ENCODE measurements at regions not wholly inside any gene's neighbourhood (a gene's known extent, or its start where the extent isn't known, plus 50 kb on each side); places are given as distances from the start of the nearest gene placed in this dataset.

GRCh38 chr14:88064841-88065240 lies 59.9 kb downstream of the GPR65 start:
- no CpG with 5 or more reads among the region's 4 CpGs for WGBS, 2 experiments (ENCODE audit: insufficient coverage in 2 of 2)
- no peak overlapping the region for H3K4me3 ChIP-seq (ENCODE audit: extremely low read depth, insufficient read depth, low read length, poor library complexity, severe bottlenecking)
- no peak overlapping the region for H3K27ac ChIP-seq (ENCODE audit: low read depth, low read length, severe bottlenecking)
- H3K36me3 ChIP-seq (ENCODE audit: control insufficient read depth, insufficient read depth, low read length): no peaks in the 10 kb centered on the region
- no peaks in the 10 kb centered on the region for H3K4me1 ChIP-seq (ENCODE audit: control insufficient read depth, insufficient read depth, low read length, poor library complexity, severe bottlenecking)
- peaks cover 4% of the 10 kb centered on the region for H3K9me3 ChIP-seq (ENCODE audit: control insufficient read depth, low read length)

GRCh38 chr14:88069677-88070076 lies 64.7 kb downstream of the GPR65 start:
- 88 to 93% methylated on average over 1 of the region's 1 CpG for WGBS, 2 experiments (ENCODE audit: insufficient coverage in 2 of 2)
- Histone ChIP-seq H3K4me1 (ENCODE audit: control insufficient read depth, insufficient read depth, low read length, poor library complexity, severe bottlenecking) (no peaks in the 10 kb centered on the region), H3K36me3 (ENCODE audit: control insufficient read depth, insufficient read depth, low read length) (no peaks in the 10 kb centered on the region), H3K27ac (ENCODE audit: low read depth, low read length, severe bottlenecking) (no peak overlapping the region), H3K9me3 (ENCODE audit: control insufficient read depth, low read length) (peaks cover 4% of the 10 kb centered on the region), H3K4me3 (ENCODE audit: extremely low read depth, insufficient read depth, low read length, poor library complexity, severe bottlenecking) (no peak overlapping the region)

- no peak overlapping the region for H3K27ac ChIP-seq (ENCODE audit: low read depth, low read length, severe bottlenecking)
- no peaks in the 10 kb centered on the region for H3K4me1 ChIP-seq (ENCODE audit: control insufficient read depth, insufficient read depth, low read length, poor library complexity, severe bottlenecking)
- no peaks in the 10 kb centered on the region for H3K9me3 ChIP-seq (ENCODE audit: control insufficient read depth, low read length)
These were observed 70.5 kb downstream of the GPR65 start for GRCh38 chr14:88075269-88075981.

GRCh38 chr14:88078525-88078924 lies 73.6 kb downstream of the GPR65 start:
- Histone ChIP-seq H3K4me1 (ENCODE audit: control insufficient read depth, insufficient read depth, low read length, poor library complexity, severe bottlenecking) (no peaks in the 10 kb centered on the region), H3K27ac (ENCODE audit: low read depth, low read length, severe bottlenecking) (no peak overlapping the region), H3K36me3 (ENCODE audit: control insufficient read depth, insufficient read depth, low read length) (no peaks in the 10 kb centered on the region), H3K9me3 (ENCODE audit: control insufficient read depth, low read length) (no peaks in the 10 kb centered on the region), H3K4me3 (ENCODE audit: extremely low read depth, insufficient read depth, low read length, poor library complexity, severe bottlenecking) (no peak overlapping the region)
- 88 to 100% methylated on average over 1 of the region's 1 CpG for WGBS, 2 experiments (ENCODE audit: insufficient coverage in 2 of 2)

More at GRCh38 chr14:88075269-88075981, 70.5 kb downstream of the GPR65 start:
- Histone ChIP-seq H3K36me3 (ENCODE audit: control insufficient read depth, insufficient read depth, low read length) (no peaks in the 10 kb centered on the region), H3K4me3 (ENCODE audit: extremely low read depth, insufficient read depth, low read length, poor library complexity, severe bottlenecking) (no peak overlapping the region)
- no CpG with 5 or more reads among the region's 4 CpGs for WGBS, 2 experiments (ENCODE audit: insufficient coverage in 2 of 2)

GRCh38 chr14:88079624-88080023 lies 74.7 kb downstream of the GPR65 start:
- H3K27ac ChIP-seq (ENCODE audit: low read depth, low read length, severe bottlenecking): no peak overlapping the region
- no peak overlapping the region for H3K4me3 ChIP-seq (ENCODE audit: extremely low read depth, insufficient read depth, low read length, poor library complexity, severe bottlenecking)
- no CpG with 5 or more reads among the region's 2 CpGs for WGBS, 2 experiments (ENCODE audit: insufficient coverage in 2 of 2)

GRCh38 chr14:88085736-88086135 lies 80.8 kb downstream of the GPR65 start:
- no peaks in the 10 kb centered on the region for H3K9me3 ChIP-seq (ENCODE audit: control insufficient read depth, low read length)
- no peak overlapping the region for H3K27ac ChIP-seq (ENCODE audit: low read depth, low read length, severe bottlenecking)
- no CpG with 5 or more reads among the region's 1 CpG for WGBS, 2 experiments (ENCODE audit: insufficient coverage in 2 of 2)
- no peaks in the 10 kb centered on the region for H3K4me1 ChIP-seq (ENCODE audit: control insufficient read depth, insufficient read depth, low read length, poor library complexity, severe bottlenecking)
- H3K4me3 ChIP-seq (ENCODE audit: extremely low read depth, insufficient read depth, low read length, poor library complexity, severe bottlenecking): no peak overlapping the region
- H3K36me3 ChIP-seq (ENCODE audit: control insufficient read depth, insufficient read depth, low read length): no peaks in the 10 kb centered on the region

More at GRCh38 chr14:88079624-88080023, 74.7 kb downstream of the GPR65 start:
- Histone ChIP-seq H3K36me3 (ENCODE audit: control insufficient read depth, insufficient read depth, low read length) (no peaks in the 10 kb centered on the region), H3K4me1 (ENCODE audit: control insufficient read depth, insufficient read depth, low read length, poor library complexity, severe bottlenecking) (no peaks in the 10 kb centered on the region), H3K9me3 (ENCODE audit: control insufficient read depth, low read length) (no peaks in the 10 kb centered on the region)

GRCh38 chr14:88089445-88089844 lies 84.5 kb downstream of the GPR65 start:
- H3K36me3 ChIP-seq (ENCODE audit: control insufficient read depth, insufficient read depth, low read length): no peaks in the 10 kb centered on the region
- H3K4me1 ChIP-seq (ENCODE audit: control insufficient read depth, insufficient read depth, low read length, poor library complexity, severe bottlenecking): no peaks in the 10 kb centered on the region
- H3K27ac ChIP-seq (ENCODE audit: low read depth, low read length, severe bottlenecking): no peak overlapping the region
- no peak overlapping the region for H3K4me3 ChIP-seq (ENCODE audit: extremely low read depth, insufficient read depth, low read length, poor library complexity, severe bottlenecking)
- H3K9me3 ChIP-seq (ENCODE audit: control insufficient read depth, low read length): no peaks in the 10 kb centered on the region

GRCh38 chr14:88092529-88092928 lies 87.6 kb downstream of the GPR65 start:
- Histone ChIP-seq H3K4me3 (ENCODE audit: extremely low read depth, insufficient read depth, low read length, poor library complexity, severe bottlenecking) (no peak overlapping the region), H3K4me1 (ENCODE audit: control insufficient read depth, insufficient read depth, low read length, poor library complexity, severe bottlenecking) (no peaks in the 10 kb centered on the region), H3K36me3 (ENCODE audit: control insufficient read depth, insufficient read depth, low read length) (no peaks in the 10 kb centered on the region), H3K27ac (ENCODE audit: low read depth, low read length, severe bottlenecking) (no peak overlapping the region), H3K9me3 (ENCODE audit: control insufficient read depth, low read length) (no peaks in the 10 kb centered on the region)

- 75% methylated on average over 2 of the region's 3 CpGs; no CpG with 5 or more reads in 1 of the 2 experiments for WGBS, 2 experiments (ENCODE audit: insufficient coverage in 2 of 2)
- no peak overlapping the region for H3K27ac ChIP-seq (ENCODE audit: low read depth, low read length, severe bottlenecking)
- H3K4me1 ChIP-seq (ENCODE audit: control insufficient read depth, insufficient read depth, low read length, poor library complexity, severe bottlenecking): no peaks in the 10 kb centered on the region
- no peaks in the 10 kb centered on the region for H3K36me3 ChIP-seq (ENCODE audit: control insufficient read depth, insufficient read depth, low read length)
- H3K4me3 ChIP-seq (ENCODE audit: extremely low read depth, insufficient read depth, low read length, poor library complexity, severe bottlenecking): no peak overlapping the region
- no peaks in the 10 kb centered on the region for H3K9me3 ChIP-seq (ENCODE audit: control insufficient read depth, low read length)
These were observed 90.9 kb downstream of the GPR65 start for GRCh38 chr14:88095791-88096190.

- Histone ChIP-seq H3K4me3 (ENCODE audit: extremely low read depth, insufficient read depth, low read length, poor library complexity, severe bottlenecking) (no peak overlapping the region), H3K9me3 (ENCODE audit: control insufficient read depth, low read length) (no peaks in the 10 kb centered on the region), H3K36me3 (ENCODE audit: control insufficient read depth, insufficient read depth, low read length) (no peaks in the 10 kb centered on the region), H3K27ac (ENCODE audit: low read depth, low read length, severe bottlenecking) (no peak overlapping the region), H3K4me1 (ENCODE audit: control insufficient read depth, insufficient read depth, low read length, poor library complexity, severe bottlenecking) (no peaks in the 10 kb centered on the region)
- WGBS, 2 experiments (ENCODE audit: insufficient coverage in 2 of 2): 33 to 75% methylated on average over 1 to 2 of the region's 3 CpGs
These were observed 93.2 kb downstream of the GPR65 start for GRCh38 chr14:88098163-88098562.

GRCh38 chr14:88104710-88105109 lies 99.8 kb downstream of the GPR65 start:
- H3K9me3 ChIP-seq (ENCODE audit: control insufficient read depth, low read length): no peaks in the 10 kb centered on the region
- peaks cover 5% of the 10 kb centered on the region for H3K4me1 ChIP-seq (ENCODE audit: control insufficient read depth, insufficient read depth, low read length, poor library complexity, severe bottlenecking)
- no peak overlapping the region for H3K4me3 ChIP-seq (ENCODE audit: extremely low read depth, insufficient read depth, low read length, poor library complexity, severe bottlenecking)
- H3K27ac ChIP-seq (ENCODE audit: low read depth, low read length, severe bottlenecking): no peak overlapping the region
- WGBS, 2 experiments (ENCODE audit: insufficient coverage in 2 of 2): no CpG with 5 or more reads among the region's 1 CpG
- H3K36me3 ChIP-seq (ENCODE audit: control insufficient read depth, insufficient read depth, low read length): no peaks in the 10 kb centered on the region
